Skin of body (tissue), 1 donor: ENCODE measurements at regions not wholly inside any gene's neighbourhood (a gene's known extent, or its start where the extent isn't known, plus 50 kb on each side); places are given as distances from the start of the nearest gene placed in this dataset.
"Not testable (repeated sequence)": the region's sequence is repeated elsewhere in the genome, so short reads cannot be mapped to it uniquely, and the experiment has no call there.

Experiments
- DNase-seq: peaks from one replicate; lab custom pipeline; 2025; lab: John Stamatoyannopoulos, UW

DNA sequence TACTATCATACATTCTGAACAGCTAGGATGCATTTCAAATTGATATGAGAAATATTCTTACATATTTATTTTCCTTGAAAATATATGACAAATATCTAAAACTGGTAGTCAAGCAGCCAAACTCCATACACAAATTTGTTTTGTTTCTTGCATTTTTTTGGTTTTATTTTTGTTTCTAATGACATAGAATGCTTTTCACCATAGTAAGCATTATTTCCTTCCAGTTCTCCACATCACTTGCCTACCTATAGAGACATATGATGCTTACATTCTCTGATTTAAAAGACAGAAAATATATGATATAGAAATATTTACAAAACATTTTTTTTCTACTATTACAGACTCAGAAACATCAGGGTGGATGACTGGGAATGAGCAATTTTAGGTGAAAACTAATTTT lies 726.4 kb upstream of the ADGRL4 start:
- DNase-seq, result no peak

DNA sequence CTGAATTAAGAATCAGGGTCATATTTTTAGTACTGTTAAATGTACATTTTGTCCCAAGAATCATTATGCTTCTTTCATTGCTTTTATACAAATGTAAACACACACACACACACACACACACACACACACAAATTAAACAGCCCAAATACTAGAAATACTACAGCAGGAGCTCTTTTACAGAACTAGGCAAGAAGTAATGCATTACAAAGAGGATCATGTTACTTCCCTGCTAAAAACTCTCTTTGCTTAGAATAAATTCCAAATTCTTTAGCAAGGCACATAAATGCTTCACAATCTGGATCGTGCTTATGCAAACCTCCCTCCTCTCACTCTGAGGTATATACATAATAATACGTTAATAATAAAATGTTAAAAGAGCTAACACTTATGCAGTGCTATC lies 720.4 kb upstream of the ADGRL4 start:
- no peak for DNase-seq

DNA sequence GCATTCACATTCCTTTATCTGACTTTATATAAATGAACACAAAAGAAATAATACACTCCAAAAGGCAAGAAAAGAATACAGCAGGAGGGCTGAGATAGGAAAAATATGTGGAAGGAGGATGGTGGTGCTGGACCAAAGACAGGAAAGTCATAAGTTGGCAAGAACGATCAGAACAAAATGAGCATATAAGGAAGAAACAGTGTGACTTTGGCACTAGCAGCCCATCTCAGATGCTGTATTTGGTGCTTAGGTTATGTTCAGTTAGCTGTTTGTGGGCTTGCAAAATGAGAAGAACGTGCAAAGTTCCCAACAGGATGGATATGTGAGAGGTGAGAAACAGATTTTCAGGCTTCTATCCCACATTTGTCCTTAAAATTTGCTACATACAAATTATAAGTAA lies 719.8 kb upstream of the ADGRL4 start:
- DNase-seq, result no peak

DNA sequence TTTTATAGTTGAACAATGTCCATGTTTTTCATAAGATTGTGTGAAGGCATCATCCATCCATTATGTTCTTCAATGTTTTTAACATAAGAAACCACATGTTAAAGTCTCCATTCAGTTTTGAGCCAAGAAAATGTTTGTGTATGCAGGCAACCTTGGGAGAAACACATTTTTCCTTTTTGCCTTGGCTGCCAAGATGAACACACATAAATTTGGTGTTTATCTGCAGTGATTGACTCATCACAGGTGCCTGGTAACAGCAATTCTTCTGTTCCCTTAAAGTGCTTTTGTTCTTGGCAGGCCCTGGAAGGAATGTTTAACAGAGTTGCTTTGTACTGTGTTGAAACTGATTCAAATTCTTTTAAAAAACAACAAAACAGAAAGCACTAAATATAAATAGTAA lies 709.9 kb upstream of the ADGRL4 start:
- no peak for DNase-seq

DNA sequence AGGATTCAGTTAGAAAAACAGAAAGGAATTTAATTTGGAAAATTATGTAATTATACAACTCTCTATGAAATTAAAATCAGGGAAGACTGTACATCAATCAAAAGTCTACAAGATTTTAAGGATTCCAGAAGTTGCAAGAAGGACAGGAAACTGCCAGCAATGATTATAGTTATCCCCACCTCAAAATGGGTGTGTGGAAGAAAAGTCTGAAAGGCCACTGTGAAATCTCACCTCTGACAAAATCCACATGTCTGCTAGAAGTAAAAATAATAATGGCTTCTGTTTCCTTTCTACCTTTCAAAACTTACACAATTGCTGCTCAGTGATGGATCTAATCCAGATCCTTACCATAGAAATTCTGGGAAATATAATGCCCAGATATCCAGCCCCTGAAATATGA lies 708.1 kb upstream of the ADGRL4 start:
- no peak for DNase-seq

- DNase-seq, result no peak
Observed at GRCh38 chr1:79711001-79711431, 704.5 kb upstream of the ADGRL4 start.

GRCh38 chr1:79708646-79709265 lies 702.2 kb upstream of the ADGRL4 start:
- no peak for DNase-seq

DNA sequence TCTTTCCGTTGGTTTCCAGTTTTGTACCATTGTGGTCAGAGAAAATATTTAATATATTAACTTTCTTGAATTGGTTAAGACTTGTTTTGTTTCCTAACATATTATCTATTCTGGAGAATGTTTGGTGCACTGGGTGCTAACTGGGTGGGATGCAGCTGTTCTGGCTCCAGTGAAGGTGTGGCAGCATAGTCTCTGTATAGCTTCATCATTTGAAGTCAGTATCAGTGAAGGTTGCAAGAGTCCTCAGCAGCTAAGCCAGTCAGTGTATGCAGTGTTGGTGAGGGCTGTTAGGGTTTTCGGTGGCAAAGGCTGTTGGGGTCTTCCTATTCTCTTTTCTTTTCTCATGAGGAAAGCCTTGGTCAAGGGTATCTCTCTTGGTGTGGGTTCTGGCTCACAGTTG lies 698.7 kb upstream of the ADGRL4 start:
- no peak for DNase-seq

- DNase-seq, result no peak
Observed at GRCh38 chr1:79704067-79704466, 697.5 kb upstream of the ADGRL4 start.

- DNase-seq, result not testable (repeated sequence)
Observed at GRCh38 chr1:79702336-79702999, 695.9 kb upstream of the ADGRL4 start.

GRCh38 chr1:79695138-79695537 lies 688.6 kb upstream of the ADGRL4 start:
- DNase-seq, result no peak

DNA sequence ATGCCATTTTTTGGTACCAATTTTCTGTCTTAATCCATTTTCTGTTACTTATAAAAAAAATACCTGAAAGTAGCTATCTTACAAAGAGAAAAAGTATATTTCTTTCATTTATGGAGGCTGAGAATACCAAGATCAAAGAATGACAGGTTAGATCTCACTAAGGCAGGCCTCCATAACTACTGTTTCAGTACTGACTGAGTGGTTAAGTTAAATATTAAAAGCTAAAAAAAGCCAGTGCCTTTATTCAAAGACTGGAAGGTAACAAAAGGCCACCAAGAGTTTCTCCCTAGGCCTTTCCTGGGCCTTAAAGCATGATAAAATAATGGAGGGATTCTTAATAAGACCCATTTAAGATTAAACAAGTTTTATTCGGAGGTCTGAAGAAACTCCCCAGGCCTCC lies 687.7 kb upstream of the ADGRL4 start:
- no peak for DNase-seq

- DNase-seq, result no peak
Observed at GRCh38 chr1:79693441-79694114, 687.0 kb upstream of the ADGRL4 start.

DNA sequence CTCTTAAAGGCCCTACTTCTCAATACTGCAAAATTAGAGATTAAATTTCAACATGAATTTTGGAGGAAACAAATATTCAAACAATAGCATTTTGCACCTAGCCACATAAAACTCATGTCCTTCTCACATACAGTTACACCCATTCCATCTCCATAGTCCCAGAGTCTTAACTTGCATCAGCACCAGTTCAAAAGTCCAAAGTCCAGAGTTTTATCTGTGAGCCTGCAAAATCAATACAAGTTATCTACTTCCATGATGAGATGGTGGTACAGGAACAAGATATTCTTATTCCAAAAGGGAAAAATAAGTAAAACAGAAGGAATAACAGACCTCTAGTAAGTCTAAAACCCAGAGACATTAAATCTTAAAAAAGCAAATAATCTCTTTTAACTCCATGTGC lies 686.0 kb upstream of the ADGRL4 start:
- no peak for DNase-seq

DNA sequence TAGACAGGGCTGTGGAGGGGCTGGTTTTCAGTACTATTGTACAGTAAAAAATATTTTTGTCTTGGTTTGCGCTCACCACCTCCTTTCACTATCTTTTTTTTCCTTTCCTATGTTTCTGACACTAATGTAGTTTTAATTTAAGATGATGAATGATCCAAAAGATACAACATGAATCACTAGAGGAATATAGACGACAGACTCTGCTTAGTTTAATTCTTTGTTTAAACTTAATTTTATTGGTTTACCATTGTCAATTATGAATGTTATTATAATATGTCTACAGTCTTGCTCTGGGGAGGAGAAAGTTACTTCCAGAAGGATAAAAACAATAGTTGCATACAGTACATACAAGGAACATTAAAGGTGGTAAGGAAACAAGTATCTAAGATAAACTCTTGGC lies 682.4 kb upstream of the ADGRL4 start:
- no peak for DNase-seq

GRCh38 chr1:79683420-79683819 lies 676.9 kb upstream of the ADGRL4 start:
- DNase-seq, result no peak

- no peak for DNase-seq
Observed at GRCh38 chr1:79682478-79682877, 675.9 kb upstream of the ADGRL4 start.

DNA sequence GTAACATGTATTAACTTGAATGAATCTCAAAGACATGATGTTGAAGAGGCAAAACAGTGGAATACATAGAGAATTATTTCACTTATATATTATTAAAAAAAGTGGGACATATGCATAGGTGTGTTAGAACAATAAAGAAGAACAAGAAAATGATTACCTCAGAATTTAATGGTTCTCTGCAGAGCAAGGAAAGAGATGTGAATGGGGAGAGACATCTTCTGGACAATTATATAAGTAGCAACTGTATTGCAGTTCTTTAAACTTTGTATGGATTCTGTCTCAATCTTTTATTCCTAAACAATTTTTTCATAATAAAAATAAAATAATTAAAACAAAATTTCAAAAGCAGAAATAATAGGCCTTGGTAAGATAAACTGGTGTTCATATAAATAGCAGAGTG lies 674.9 kb upstream of the ADGRL4 start:
- no peak for DNase-seq

- no peak for DNase-seq
Observed at GRCh38 chr1:79679916-79680315, 673.4 kb upstream of the ADGRL4 start.

DNA sequence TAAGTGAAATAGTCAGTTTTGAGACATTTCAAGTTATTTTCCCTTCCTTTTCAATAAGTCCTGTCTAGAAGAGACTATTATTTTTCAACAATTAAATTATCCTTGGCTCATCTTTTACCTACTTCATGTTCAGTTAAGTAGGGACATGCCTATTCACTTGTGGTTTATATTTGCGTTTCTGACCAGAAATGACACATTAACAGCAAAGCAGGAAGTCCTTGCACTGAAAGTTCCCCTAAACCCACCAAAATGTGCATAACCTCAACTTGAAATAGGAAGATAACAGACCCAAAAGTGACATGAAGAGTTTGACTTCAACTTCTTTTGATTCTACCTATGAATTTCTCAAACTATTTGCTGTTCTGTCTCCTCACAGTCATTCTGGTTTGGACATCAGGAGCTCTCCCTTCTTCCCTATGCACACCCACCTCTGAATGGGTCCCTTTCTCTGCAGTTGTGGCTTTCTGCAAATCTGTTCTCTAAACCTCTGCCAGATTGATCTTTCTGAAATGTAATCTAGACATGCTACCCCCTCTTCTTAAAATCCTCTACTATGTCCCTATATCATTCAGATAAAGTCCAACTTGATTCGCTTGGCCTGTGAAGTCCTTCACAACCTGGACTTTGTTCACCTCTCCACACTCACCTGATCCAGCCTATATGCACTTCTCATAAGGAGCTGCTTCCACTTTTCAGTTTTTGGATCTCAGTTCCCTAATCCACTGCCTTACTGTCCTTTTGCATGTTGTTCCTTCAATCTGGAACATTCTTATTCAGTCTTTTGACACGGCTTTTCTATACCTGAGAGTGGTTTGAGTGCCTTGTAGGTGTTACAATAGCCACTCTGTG lies 661.5 kb upstream of the ADGRL4 start:
- no peak for DNase-seq

GRCh38 chr1:79667166-79667565 lies 660.6 kb upstream of the ADGRL4 start:
- no peak for DNase-seq

DNA sequence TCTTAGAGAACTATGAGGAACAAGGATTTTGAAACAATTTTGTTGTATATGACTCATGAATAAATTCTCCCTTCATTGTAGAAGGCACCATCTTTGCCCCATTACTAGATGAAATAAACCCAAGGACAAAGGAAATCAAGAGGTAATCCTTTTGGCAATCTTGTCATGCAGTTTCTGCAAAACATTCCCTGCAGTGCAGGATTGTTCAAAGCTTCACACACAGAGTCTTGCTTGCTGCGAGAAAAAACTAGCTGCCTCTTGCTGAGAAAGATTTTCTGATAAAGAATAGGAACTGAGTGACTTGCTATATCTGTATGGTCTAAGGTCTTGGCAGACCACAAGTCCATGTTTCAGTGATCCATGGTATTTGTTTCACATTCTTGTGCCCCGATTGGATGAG lies 657.4 kb upstream of the ADGRL4 start:
- no peak for DNase-seq
